GM23248 (cell line): ENCODE measurements at regions not wholly inside any gene's neighbourhood (a gene's known extent, or its start where the extent isn't known, plus 50 kb on each side); places are given as distances from the start of the nearest gene placed in this dataset.

Experiments
- EZH2 ChIP-seq: fragments of 200-600 bp; sonication (generic); IDR thresholded peaks from 2 replicates; pipeline ENCODE4 v1.6.1; 2018; ENCODE audit warnings: antibody characterized with exemption, mild to moderate bottlenecking; ENCODE audit not compliant: insufficient read depth, poor library complexity, severe bottlenecking
- EZH2phosphoT487 ChIP-seq: fragments of 200-600 bp; sonication (generic); IDR thresholded peaks from 2 replicates; pipeline ENCODE4 v1.6.1; 2018; ENCODE audit warnings: antibody characterized with exemption, moderate library complexity, mild to moderate bottlenecking, low read depth; ENCODE audit not compliant: insufficient read depth

DNA sequence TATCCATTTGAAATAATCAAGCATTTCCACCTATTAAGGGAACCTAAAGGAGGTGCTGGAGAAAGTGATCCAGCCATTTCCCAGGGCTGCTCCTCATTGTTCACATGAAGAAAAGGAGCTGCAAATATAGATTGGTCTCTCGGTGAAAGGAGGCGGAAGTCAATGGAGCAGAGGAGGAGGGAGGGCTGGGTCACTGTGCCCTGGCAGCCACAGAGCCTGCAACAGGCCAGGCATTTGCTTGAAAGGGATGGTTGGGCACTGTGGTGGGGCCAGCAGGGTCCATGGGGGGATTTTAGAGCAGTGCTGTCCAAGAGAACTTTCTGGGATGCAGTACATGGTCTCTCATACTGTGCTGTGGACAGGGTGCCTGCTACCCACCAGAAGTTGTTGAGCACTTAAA, 173.2 kb downstream of the CYLD start:
- no peak for TF ChIP-seq EZH2phosphoT487
- TF ChIP-seq EZH2, result no peak
